Caco-2 (cell line): ENCODE measurements at regions not wholly inside any gene's neighbourhood (a gene's known extent, or its start where the extent isn't known, plus 50 kb on each side); places are given as distances from the start of the nearest gene placed in this dataset.
A peak's percentile ranks its signal among the peaks of the same experiment; 100 is the strongest.

Source experiments
- BruUV-seq: library from RNA; stranded (reverse); fragments of 400-500 nt; replicated peaks from 2 replicates; lab custom pipeline; 2021; lab: Mats Ljungman, UMichigan
- CTCF ChIA-PET: fragments of 300-600 bp; sonication (Branson Sonifier 250); formaldehyde crosslinking; loops from one replicate; lab custom pipeline; 2022; ENCODE audit warnings: antibody characterized with exemption; lab: Charles Lee
- POLR2A ChIA-PET: fragments of 300-600 bp; sonication (Branson Sonifier 250); formaldehyde crosslinking; loops from one replicate; lab custom pipeline; 2022; ENCODE audit warnings: antibody characterized with exemption; lab: Charles Lee
- DNase-seq, 2 experiments: peaks; one replicate each; pipeline versions ENCODE4 v3.0.0 to v3.0.0-alpha.2; 2020 to 2022
- H3K27me3 ChIP-seq: replicated peaks from 2 replicates; pipeline ENCODE4 v1.6.0; 2011; ENCODE audit warnings: low read length; ENCODE audit not compliant: control insufficient read depth, insufficient read depth
- H3K36me3 ChIP-seq: 2 replicates; pipeline ENCODE4 v1.5.1; 2011; ENCODE audit warnings: low read length; ENCODE audit not compliant: control insufficient read depth, insufficient read depth
- H3K4me1 ChIP-seq: fragments of 250-450 bp; sonication (Bioruptor Pico); 2 replicates; pipeline ENCODE4 v1.5.1; 2020; ENCODE audit warnings: mild to moderate bottlenecking
- H3K4me3 ChIP-seq: 2 replicates; pipeline ENCODE4 v1.5.1; 2011; ENCODE audit warnings: low read depth, mild to moderate bottlenecking, control low read depth, low read length
- H3K9me3 ChIP-seq: fragments of 250-450 bp; sonication (Bioruptor Pico); 2 replicates; pipeline ENCODE4 v1.5.1; 2020; ENCODE audit warnings: mild to moderate bottlenecking, moderate library complexity
- H3K27ac Mint-ChIP-seq: one replicate; pipeline ENCODE4 v1.8.0; 2022; ENCODE audit warnings: mixed read lengths; ENCODE audit not compliant: unreplicated experiment
- H3K27me3 Mint-ChIP-seq: one replicate; pipeline ENCODE4 v1.8.0; 2022; ENCODE audit warnings: mixed read lengths; ENCODE audit not compliant: insufficient read depth, unreplicated experiment
- H3K36me3 Mint-ChIP-seq: one replicate; pipeline ENCODE4 v1.8.0; 2022; ENCODE audit warnings: mild to moderate bottlenecking, mixed read lengths; ENCODE audit not compliant: insufficient read depth, unreplicated experiment
- H3K4me1 Mint-ChIP-seq: one replicate; pipeline ENCODE4 v1.8.0; 2022; ENCODE audit warnings: low read depth, mixed read lengths; ENCODE audit not compliant: unreplicated experiment
- H3K4me3 Mint-ChIP-seq: one replicate; pipeline ENCODE4 v1.8.0; 2022; ENCODE audit warnings: mild to moderate bottlenecking, moderate library complexity, mixed read lengths; ENCODE audit not compliant: unreplicated experiment
- H3K9me3 Mint-ChIP-seq: one replicate; pipeline ENCODE4 v1.8.0; 2022; ENCODE audit warnings: mixed read lengths; ENCODE audit not compliant: unreplicated experiment
- CTCF ChIP-seq, 2 experiments: fragments of 200-600 bp in 1 of 2; IDR thresholded peaks; 1 replicate in 1 of 2; 2 replicates in 1 of 2; pipeline versions ENCODE4 v1.5.1 to v1.8.0; 2011 to 2022; ENCODE audit warnings: antibody characterized with exemption in 1 of 2, control low read depth in 1 of 2, inconsistent platforms in 1 of 2, low read depth in 1 of 2, low read length in 1 of 2, mild to moderate bottlenecking in 1 of 2, moderate library complexity in 1 of 2; ENCODE audit not compliant: insufficient read depth in 1 of 2, severe bottlenecking in 1 of 2, unreplicated experiment in 1 of 2
- intact Hi-C: fragments of 100-400 bp; cut with micrococcal nuclease; formaldehyde crosslinking; loops from one replicate; pipeline ENCODE4 v1.10.0; 2022; ENCODE audit not compliant: unreplicated experiment

GRCh38 chr4:8775121-8775520, 96.5 kb downstream of the HMX1 start:
- no peak overlapping the region for H3K4me3 Mint-ChIP-seq
- no peak for TF ChIP-seq CTCF (IDR thresholded peaks at IDR 0.05; ENCODE audit: insufficient read depth in 1 of 2, low read depth in 1 of 2, low read length in 1 of 2, severe bottlenecking in 1 of 2, unreplicated experiment in 1 of 2)
- H3K36me3 Mint-ChIP-seq, result no peaks in the 10 kb centered on the region
- Histone ChIP-seq H3K4me3 (no peak overlapping the region), H3K4me1 (no peaks in the 10 kb centered on the region), H3K9me3 (no peaks in the 10 kb centered on the region), H3K27me3 (no peaks in the 10 kb centered on the region), H3K36me3 (no peaks in the 10 kb centered on the region)
- no peak overlapping the region for H3K27ac Mint-ChIP-seq
- no peaks in the 10 kb centered on the region for H3K27me3 Mint-ChIP-seq
- peak in 1 of 2 experiments; percentile 18 for DNase-seq
- CTCF ChIA-PET, result interaction anchor here (0.7 to 1.0 kb wide), 2 partner anchors 14 to 119 kb away, joined by 3 to 6 read pairs; no protein-coding TSS in a partner anchor
- POLR2A ChIA-PET, result no interaction called here
- H3K9me3 Mint-ChIP-seq, result no peaks in the 10 kb centered on the region
- no TSS peak for BruUV-seq
- intact Hi-C loops, result no loop called here
- no peaks in the 10 kb centered on the region for H3K4me1 Mint-ChIP-seq

- intact Hi-C loops, result no loop called here
- BruUV-seq, result no TSS peak
- CTCF ChIA-PET, result no interaction called here
These were observed 97.6 kb downstream of the HMX1 start for GRCh38 chr4:8774071-8774470.

GRCh38 chr4:8773124-8773931, 98.3 kb downstream of the HMX1 start:
- Histone ChIP-seq H3K36me3 (no peaks in the 10 kb centered on the region), H3K27me3 (no peaks in the 10 kb centered on the region), H3K4me3 (no peak overlapping the region), H3K4me1 (no peaks in the 10 kb centered on the region), H3K9me3 (no peaks in the 10 kb centered on the region)
- POLR2A ChIA-PET, result no interaction called here
- H3K9me3 Mint-ChIP-seq, result no peaks in the 10 kb centered on the region
- no peaks in the 10 kb centered on the region for H3K4me1 Mint-ChIP-seq
- H3K4me3 Mint-ChIP-seq, result no peak overlapping the region
- no TSS peak for BruUV-seq
- no peak overlapping the region for H3K27ac Mint-ChIP-seq
- TF ChIP-seq CTCF (IDR thresholded peaks at IDR 0.05; ENCODE audit: insufficient read depth in 1 of 2, low read depth in 1 of 2, low read length in 1 of 2, severe bottlenecking in 1 of 2, unreplicated experiment in 1 of 2), result no peak
- CTCF ChIA-PET, result interaction anchor here (1.2 kb wide), 1 partner anchor 85 kb away, joined by 3 read pairs; no protein-coding TSS in a partner anchor
- intact Hi-C loops, result no loop called here
- DNase-seq, result peak in 1 of 2 experiments; percentile 12
- H3K27me3 Mint-ChIP-seq, result no peaks in the 10 kb centered on the region
- H3K36me3 Mint-ChIP-seq, result no peaks in the 10 kb centered on the region

More at GRCh38 chr4:8774071-8774470, 97.6 kb downstream of the HMX1 start:
- no peaks in the 10 kb centered on the region for H3K36me3 ChIP-seq
- no peak overlapping the region for H3K4me3 ChIP-seq
- peak in 1 of 2 experiments; percentile 8 for DNase-seq
- POLR2A ChIA-PET, result no interaction called here
- H3K27me3 ChIP-seq, result no peaks in the 10 kb centered on the region
- H3K27ac Mint-ChIP-seq, result no peak overlapping the region
- H3K9me3 Mint-ChIP-seq, result no peaks in the 10 kb centered on the region
- H3K4me1 ChIP-seq, result no peaks in the 10 kb centered on the region
- H3K27me3 Mint-ChIP-seq, result no peaks in the 10 kb centered on the region
- no peak overlapping the region for H3K4me3 Mint-ChIP-seq
- no peaks in the 10 kb centered on the region for H3K9me3 ChIP-seq
- TF ChIP-seq CTCF (IDR thresholded peaks at IDR 0.05; ENCODE audit: insufficient read depth in 1 of 2, low read depth in 1 of 2, low read length in 1 of 2, severe bottlenecking in 1 of 2, unreplicated experiment in 1 of 2), result no peak
- no peaks in the 10 kb centered on the region for H3K36me3 Mint-ChIP-seq
- H3K4me1 Mint-ChIP-seq, result no peaks in the 10 kb centered on the region
